GM12878 (cell line): ENCODE measurements at regions not wholly inside any gene's neighbourhood (a gene's known extent, or its start where the extent isn't known, plus 50 kb on each side); places are given as distances from the start of the nearest gene placed in this dataset.
"Not testable (repeated sequence)": the region's sequence is repeated elsewhere in the genome, so short reads cannot be mapped to it uniquely, and the experiment has no call there.

ENCODE experiments used
- GABPA ChIP-seq: IDR thresholded peaks from 2 replicates; pipeline ENCODE4 v1.6.1; 2014; ENCODE audit warnings: antibody characterized with exemption, low read depth, mild to moderate bottlenecking, inconsistent platforms
- NFYB ChIP-seq: IDR thresholded peaks from 2 replicates; pipeline ENCODE4 v1.6.1; 2011; ENCODE audit warnings: low read depth, mild to moderate bottlenecking, low read length, improper control_type of control experiment, moderate library complexity; ENCODE audit not compliant: insufficient read depth
- YY1 ChIP-seq: IDR thresholded peaks from 2 replicates; pipeline ENCODE4 v1.6.1; 2011; ENCODE audit warnings: low read depth, mild to moderate bottlenecking, low read length
- ZNF384 ChIP-seq: IDR thresholded peaks from 2 replicates; pipeline ENCODE4 v1.6.1; 2012; ENCODE audit warnings: low read depth, mild to moderate bottlenecking, low read length, improper control_type of control experiment, borderline replicate concordance

DNA sequence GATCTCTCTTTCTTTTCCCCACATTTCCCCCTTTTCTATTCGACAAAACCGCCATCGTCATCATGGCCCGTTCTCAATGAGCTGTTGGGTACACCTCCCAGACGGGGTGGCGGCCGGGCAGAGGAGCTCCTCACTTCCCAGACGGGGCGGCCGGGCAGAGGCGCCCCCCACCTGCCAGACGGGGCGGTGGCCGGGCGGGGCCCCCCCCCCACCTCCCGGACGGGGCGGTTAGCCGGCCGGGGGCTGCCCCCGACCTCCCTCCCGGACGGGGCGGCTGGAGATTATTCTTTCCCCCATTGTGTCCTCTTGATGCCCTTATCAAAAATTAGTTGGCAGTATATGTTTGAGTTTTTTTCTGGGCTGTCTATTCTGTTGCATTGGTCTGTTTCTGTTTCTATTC lies 56.9 kb upstream of the ZNF184 start:
- not testable (repeated sequence) for TF ChIP-seq NFYB, YY1, GABPA, ZNF384
